Heart right ventricle (tissue), 16 donors: ENCODE measurements at regions not wholly inside any gene's neighbourhood (a gene's known extent, or its start where the extent isn't known, plus 50 kb on each side); places are given as distances from the start of the nearest gene placed in this dataset.
"Not testable (repeated sequence)": the region's sequence is repeated elsewhere in the genome, so short reads cannot be mapped to it uniquely, and the experiment has no call there.

ENCODE experiments used
- ATAC-seq, 8 donors: fragments of 200-7000 bp; cut with Tn5 transposase; one replicate each; pipeline ENCODE4 v1.9.1; 2020; ENCODE audit warnings: mild to moderate bottlenecking in 8 of 8, moderate library complexity in 8 of 8, moderate number of reproducible peaks in 1 of 8
- DNase-seq, 2 donors: peaks; one replicate each; pipeline ENCODE4 v3.0.0-alpha.2; 2020
- H3K27ac ChIP-seq, 10 donors: fragments of 200-600 bp; sonication (generic) in 2 of 10; one replicate each; pipeline versions ENCODE4 v1.5.0 to v1.8.0; 2020 to 2022; ENCODE audit warnings: mild to moderate bottlenecking in 3 of 10
- H3K27me3 ChIP-seq, 7 donors: fragments of 200-600 bp; one replicate each; pipeline ENCODE4 v1.8.0; 2021 to 2022; ENCODE audit warnings: mild to moderate bottlenecking in 2 of 7
- H3K36me3 ChIP-seq, 9 donors: fragments of 200-600 bp; sonication (generic) in 1 of 9; one replicate each; pipeline versions ENCODE4 v1.5.0 to v1.8.0; 2020 to 2022; ENCODE audit warnings: mild to moderate bottlenecking in 2 of 9
- H3K4me1 ChIP-seq, 9 donors: fragments of 200-600 bp; sonication (generic) in 1 of 9; one replicate each; pipeline versions ENCODE4 v1.5.0 to v1.8.0; 2020 to 2022; ENCODE audit warnings: mild to moderate bottlenecking in 4 of 9
- H3K4me3 ChIP-seq, 10 donors: fragments of 200-600 bp; sonication (generic) in 2 of 10; one replicate each; pipeline versions ENCODE4 v1.5.0 to v1.8.0; 2020 to 2022; ENCODE audit warnings: mild to moderate bottlenecking in 7 of 10, moderate library complexity in 2 of 10
- H3K9me3 ChIP-seq, 11 donors: fragments of 200-600 bp in 10 of 11; sonication (generic) in 2 of 11; one replicate each; pipeline versions ENCODE4 v1.5.0 to v1.8.0; 2013 to 2022; ENCODE audit warnings: mild to moderate bottlenecking in 2 of 11, control low read depth in 1 of 11, moderate library complexity in 1 of 11
- WGBS, 2 donors: extraction: QIAGEN DNeasy Blood & Tissue Kit; methylation state at CpG; one replicate each; pipeline ENCODE4 v1.1.7; 2013; ENCODE audit warnings: inconsistent platforms in 1 of 2; 5-methylcytosine and 5-hydroxymethylcytosine counted together
- intact Hi-C, 10 donors: fragments of 100-400 bp; cut with DNase I; formaldehyde crosslinking; loops; one replicate each; pipeline versions ENCODE4 v1.11.1 to v1.14.2; 2022
- TF ChIP-seq, protein P1 (sequence below), 9 donors: fragments of 200-600 bp; sonication (generic) in 2 of 9; IDR thresholded peaks; one replicate each; pipeline versions ENCODE4 v1.5.0 to v1.8.0; 2021 to 2022; ENCODE audit warnings: antibody characterized with exemption in 9 of 9, mild to moderate bottlenecking in 5 of 9, moderate library complexity in 1 of 9
- donor health status: Arrhythmogenic right ventricular cardiomyopathy.
- donor health status: ischemic (EF 13 %, LVEDD 7.1; RV severe dilation, severe dysfunction).
- donor health status: healthy with polysubstance abuse.
- donor health status: DM: no; HTN: yes; CAD: no.
- donor health status: DM: no; HTN: no; CAD: no.
- donor health status: ischemic (EF 25% LVEDD 6.9; RV normal size, moderate dysfunction).
- donor health status: ischemic (EF 25% LVEDD 5.7; RV mildly dilated, moderate dysfunction).
- donor health status: healthy.
- donor health status: DM: yes; HTN: yes; CAD: no.
- donor health status: Ischemic cardiomyopathy.
- donor health status: ischemic (EF 35%, LVEDD 5.7; RV mildly dilated, moderate dysfunction).
- donor health status: nonischemic (EF 11% LVEDD 7.7; RV severe dilation, severe dysfunction).
- donor health status: DM: yes; HTN: yes; CAD: no.
- donor health status: PGD.
- donor health status: ischemic (EF 29% LVEDD 5.4; RV normal size, mild dysfunction).
- donor health status: nonischemic (EF 23%, LVEDD 6.1; RV moderate dilation, normal function).

DNA sequence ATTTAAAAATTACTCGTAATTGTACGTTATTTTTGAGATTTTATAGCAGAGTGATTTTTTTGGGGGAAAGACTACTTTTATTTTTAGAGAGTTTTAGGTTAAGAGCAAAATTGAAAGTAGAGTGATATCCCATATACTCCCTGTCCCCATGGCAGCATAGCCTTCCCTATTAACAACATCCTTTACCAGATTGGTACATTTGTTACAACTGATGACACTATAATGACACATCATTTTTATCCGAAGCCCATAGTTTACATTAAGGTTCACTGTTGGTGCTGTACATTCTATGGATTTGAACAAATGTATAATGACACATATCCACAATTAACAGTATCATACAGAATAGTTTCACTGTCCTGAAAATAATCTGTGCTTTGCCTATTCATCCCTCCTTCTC is 1126.4 kb upstream of the CITED2 start:
- intact Hi-C loops, result no loop called here
- Histone ChIP-seq H3K27ac (no peak overlapping the region), H3K9me3 (no peaks in the 10 kb centered on the region), H3K27me3 (no peaks in the 10 kb centered on the region), H3K4me1 (peaks cover 0 to 7% (median 0%) of the 10 kb centered on the region in 9 donors), H3K4me3 (no peak overlapping the region), H3K36me3 (no peaks in the 10 kb centered on the region)
- WGBS, 2 donors, result 96 to 97% methylated on average over 3 of the region's 3 CpGs
- DNase-seq, result no peak
- TF ChIP-seq, protein P1, sequence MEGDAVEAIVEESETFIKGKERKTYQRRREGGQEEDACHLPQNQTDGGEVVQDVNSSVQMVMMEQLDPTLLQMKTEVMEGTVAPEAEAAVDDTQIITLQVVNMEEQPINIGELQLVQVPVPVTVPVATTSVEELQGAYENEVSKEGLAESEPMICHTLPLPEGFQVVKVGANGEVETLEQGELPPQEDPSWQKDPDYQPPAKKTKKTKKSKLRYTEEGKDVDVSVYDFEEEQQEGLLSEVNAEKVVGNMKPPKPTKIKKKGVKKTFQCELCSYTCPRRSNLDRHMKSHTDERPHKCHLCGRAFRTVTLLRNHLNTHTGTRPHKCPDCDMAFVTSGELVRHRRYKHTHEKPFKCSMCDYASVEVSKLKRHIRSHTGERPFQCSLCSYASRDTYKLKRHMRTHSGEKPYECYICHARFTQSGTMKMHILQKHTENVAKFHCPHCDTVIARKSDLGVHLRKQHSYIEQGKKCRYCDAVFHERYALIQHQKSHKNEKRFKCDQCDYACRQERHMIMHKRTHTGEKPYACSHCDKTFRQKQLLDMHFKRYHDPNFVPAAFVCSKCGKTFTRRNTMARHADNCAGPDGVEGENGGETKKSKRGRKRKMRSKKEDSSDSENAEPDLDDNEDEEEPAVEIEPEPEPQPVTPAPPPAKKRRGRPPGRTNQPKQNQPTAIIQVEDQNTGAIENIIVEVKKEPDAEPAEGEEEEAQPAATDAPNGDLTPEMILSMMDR (IDR thresholded peaks at IDR 0.05), result no peak
- ATAC-seq, result no peak

DNA sequence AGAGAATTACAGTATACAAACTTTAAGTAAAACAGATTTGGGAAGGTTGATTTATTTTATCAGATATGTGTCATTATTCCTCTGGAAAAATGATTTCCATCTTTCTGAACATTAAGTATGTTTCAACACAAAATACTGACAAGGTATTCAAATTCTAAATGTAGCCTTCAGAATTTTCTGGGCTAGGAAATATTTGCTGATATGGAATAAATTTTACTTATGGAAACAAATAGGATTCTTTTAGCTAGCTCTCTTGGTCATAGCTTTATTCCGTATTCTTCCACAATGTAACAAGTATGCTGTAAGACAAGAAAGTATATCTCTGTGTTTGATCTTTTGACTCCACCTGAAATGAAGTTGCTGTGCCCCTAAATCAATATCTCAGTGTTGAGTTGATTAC is 1125.2 kb upstream of the CITED2 start:
- DNase-seq, result no peak
- no peak for ATAC-seq
- intact Hi-C loops, result no loop called here
- 91 to 95% methylated on average over 1 of the region's 1 CpG for WGBS, 2 donors
- H3K4me3 ChIP-seq, result no peak overlapping the region
- TF ChIP-seq, protein P1 (IDR thresholded peaks at IDR 0.05), result no peak
- no peaks in the 10 kb centered on the region for H3K27me3 ChIP-seq
- no peak overlapping the region for H3K27ac ChIP-seq
- H3K36me3 ChIP-seq, result no peaks in the 10 kb centered on the region
- H3K9me3 ChIP-seq, result no peaks in the 10 kb centered on the region
- peaks cover 0 to 3% (median 0%) of the 10 kb centered on the region in 9 donors for H3K4me1 ChIP-seq

DNA sequence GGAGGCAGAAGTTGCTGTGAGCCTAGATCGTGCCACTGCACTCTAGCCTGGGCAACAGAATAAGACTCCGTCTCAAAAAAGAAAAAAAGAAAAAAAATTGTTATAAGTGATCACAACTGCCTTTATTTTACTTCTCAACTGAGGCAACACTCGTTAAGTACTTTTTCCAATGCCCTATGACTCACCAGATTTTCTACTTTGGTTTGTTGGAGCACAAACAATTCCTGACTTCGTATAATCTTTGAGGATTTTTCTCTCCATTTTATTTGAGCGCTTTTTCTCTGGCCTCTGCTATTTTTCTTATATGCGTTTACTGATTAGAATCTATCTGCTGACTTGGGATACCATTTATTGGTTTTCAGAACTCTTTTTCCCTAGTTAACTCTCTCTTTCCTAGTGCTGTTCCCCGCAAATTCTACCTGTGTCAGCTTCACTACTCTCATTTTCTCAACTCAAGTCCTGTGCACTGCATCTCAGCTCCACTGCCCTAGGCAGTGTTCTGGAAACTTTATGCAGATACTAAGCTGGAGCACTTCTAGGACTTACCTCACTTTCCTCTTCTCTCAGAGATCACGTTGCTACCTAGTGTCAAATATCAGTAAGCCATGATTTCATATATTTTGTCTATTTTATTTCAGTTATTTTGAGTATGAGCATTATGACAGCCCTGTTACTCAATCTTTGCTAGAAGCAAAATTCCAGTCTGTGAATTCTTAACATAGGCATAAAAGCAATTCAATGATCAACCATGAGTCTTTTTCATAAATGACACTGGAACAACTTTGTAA is 1120.1 kb upstream of the CITED2 start:
- DNase-seq, result no peak
- Histone ChIP-seq H3K9me3 (peaks cover 0 to 11% (median 0%) of the 10 kb centered on the region in 11 donors), H3K4me1 (no peaks in the 10 kb centered on the region), H3K27ac (no peak overlapping the region), H3K27me3 (no peaks in the 10 kb centered on the region), H3K4me3 (no peak overlapping the region), H3K36me3 (no peaks in the 10 kb centered on the region)
- ATAC-seq, result no peak
- 90 to 95% methylated on average over 8 of the region's 8 CpGs for WGBS, 2 donors
- TF ChIP-seq, protein P1 (IDR thresholded peaks at IDR 0.05), result no peak
- intact Hi-C loops, result no loop called here

DNA sequence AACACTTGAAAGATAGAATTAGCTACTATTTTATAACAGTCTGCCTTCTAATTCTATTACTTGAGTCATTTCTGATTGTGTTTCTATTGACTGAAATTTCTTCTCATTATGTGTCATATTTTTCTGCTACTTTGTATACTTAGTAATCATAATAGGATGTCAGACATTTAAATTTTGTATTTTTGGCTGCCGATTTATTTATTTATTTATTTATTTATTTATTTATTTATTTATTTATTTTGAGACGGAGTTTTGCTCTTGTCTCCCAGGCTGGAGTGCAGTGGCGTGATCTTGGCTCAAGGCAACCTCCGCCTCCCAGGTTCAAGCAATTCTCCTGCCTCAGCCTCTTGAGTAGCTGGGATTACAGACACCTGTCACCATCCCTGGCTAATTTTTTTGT is 1119.0 kb upstream of the CITED2 start:
- H3K36me3 ChIP-seq, intact Hi-C loops, DNase-seq, H3K4me3 ChIP-seq, H3K4me1 ChIP-seq, ATAC-seq, H3K27me3 ChIP-seq, H3K27ac ChIP-seq: not testable (repeated sequence)
- 97 to 100% methylated on average over 4 of the region's 4 CpGs for WGBS, 2 donors
- peaks cover 0 to 13% (median 2%) of the 10 kb centered on the region in 11 donors for H3K9me3 ChIP-seq

DNA sequence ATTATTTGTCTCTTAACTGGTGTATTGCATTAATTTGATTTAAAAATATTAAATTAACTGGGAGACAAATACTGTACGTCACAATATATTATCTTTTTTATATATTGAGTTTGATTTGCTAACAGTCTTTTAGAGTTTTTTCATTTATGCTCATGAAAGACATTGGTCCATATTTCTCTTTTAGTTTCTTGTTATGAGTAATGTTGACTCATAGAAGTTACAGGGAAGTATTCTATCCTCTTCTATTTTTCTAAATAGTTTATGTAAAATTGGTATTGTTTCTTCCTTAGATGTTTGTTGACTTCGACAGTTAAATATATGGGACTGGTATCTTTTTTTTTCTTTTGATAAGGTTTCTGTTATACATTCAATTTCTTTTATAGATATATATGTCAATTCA is 1115.6 kb upstream of the CITED2 start:
- ATAC-seq (no peak), DNase-seq (no peak)
- Histone ChIP-seq H3K4me3 (no peak overlapping the region), H3K4me1 (peaks cover 0 to 13% (median 0%) of the 10 kb centered on the region in 9 donors), H3K27me3 (no peaks in the 10 kb centered on the region), H3K9me3 (peaks cover 0 to 23% (median 11%) of the 10 kb centered on the region in 11 donors), H3K36me3 (no peaks in the 10 kb centered on the region), H3K27ac (no peak overlapping the region)
- intact Hi-C loops, result no loop called here
- TF ChIP-seq, protein P1 (IDR thresholded peaks at IDR 0.05), result no peak
- 91 to 97% methylated on average over 2 of the region's 2 CpGs for WGBS, 2 donors
